Globus pallidus (tissue), 1 donor: ENCODE measurements at regions not wholly inside any gene's neighbourhood (a gene's known extent, or its start where the extent isn't known, plus 50 kb on each side); places are given as distances from the start of the nearest gene placed in this dataset.

ENCODE experiments used
- DNase-seq: peaks from one replicate; pipeline ENCODE4 v3.0.0-alpha.2; 2015; ENCODE audit warnings: low spot score

- DNase-seq = no peak
These were observed 264.0 kb upstream of the PITX2 start for GRCh38 chr4:110886856-110887255.

GRCh38 chr4:110897784-110898183 is 274.9 kb upstream of the PITX2 start:
- no peak for DNase-seq

GRCh38 chr4:110898290-110898689 is 275.4 kb upstream of the PITX2 start:
- DNase-seq = no peak

GRCh38 chr4:110900213-110900769 is 277.4 kb upstream of the PITX2 start:
- no peak for DNase-seq

- DNase-seq = no peak
These were observed 279.6 kb upstream of the PITX2 start for GRCh38 chr4:110902500-110902899.

- DNase-seq = no peak
These were observed 281.7 kb upstream of the PITX2 start for GRCh38 chr4:110904435-110905065.

- DNase-seq = no peak
These were observed 282.5 kb upstream of the PITX2 start for GRCh38 chr4:110905367-110905766.

GRCh38 chr4:110907801-110908313 is 285.0 kb upstream of the PITX2 start:
- DNase-seq = no peak

GRCh38 chr4:110914791-110915190 is 291.9 kb upstream of the PITX2 start:
- no peak for DNase-seq

- DNase-seq = no peak
These were observed 292.4 kb upstream of the PITX2 start for GRCh38 chr4:110915301-110915700.

GRCh38 chr4:110916505-110916904 is 293.6 kb upstream of the PITX2 start:
- no peak for DNase-seq

GRCh38 chr4:110917835-110918234 is 295.0 kb upstream of the PITX2 start:
- DNase-seq = no peak

GRCh38 chr4:110920990-110921389 is 298.1 kb upstream of the PITX2 start:
- DNase-seq = no peak

GRCh38 chr4:110924761-110925160 is 301.9 kb upstream of the PITX2 start:
- no peak for DNase-seq

GRCh38 chr4:110926841-110927400 is 304.0 kb upstream of the PITX2 start:
- DNase-seq = no peak

- DNase-seq = no peak
These were observed 310.5 kb upstream of the PITX2 start for GRCh38 chr4:110933341-110933740.

GRCh38 chr4:110944501-110944900 is 321.6 kb upstream of the PITX2 start:
- no peak for DNase-seq

- DNase-seq = no peak
These were observed 322.7 kb upstream of the PITX2 start for GRCh38 chr4:110945600-110945999.

- DNase-seq = no peak
These were observed 326.7 kb upstream of the PITX2 start for GRCh38 chr4:110949542-110949941.

GRCh38 chr4:110950731-110951130 is 327.9 kb upstream of the PITX2 start:
- no peak for DNase-seq

- DNase-seq = no peak
These were observed 330.3 kb upstream of the PITX2 start for GRCh38 chr4:110953191-110953590.

GRCh38 chr4:110953898-110954297 is 331.0 kb upstream of the PITX2 start:
- no peak for DNase-seq

- no peak for DNase-seq
These were observed 332.9 kb upstream of the PITX2 start for GRCh38 chr4:110955748-110956147.
